OCI-LY1 (cell line): ENCODE measurements at regions not wholly inside any gene's neighbourhood (a gene's known extent, or its start where the extent isn't known, plus 50 kb on each side); places are given as distances from the start of the nearest gene placed in this dataset.

Source experiments
- EZH2 ChIP-seq: fragments of 200-600 bp; sonication (generic), shearing (Covaris generic); IDR thresholded peaks from 2 replicates; pipeline ENCODE4 v1.8.0; 2017; ENCODE audit warnings: borderline replicate concordance, mixed run types, mild to moderate bottlenecking, antibody characterized with exemption, low read length, moderate library complexity, mixed read lengths
- TF ChIP-seq, protein P1 (sequence below): fragments of 200-600 bp; sonication (generic), shearing (Covaris generic); IDR thresholded peaks from 2 replicates; pipeline ENCODE4 v1.5.1; 2017; ENCODE audit warnings: mild to moderate bottlenecking, antibody characterized with exemption, low read length, moderate library complexity, mixed read lengths

DNA sequence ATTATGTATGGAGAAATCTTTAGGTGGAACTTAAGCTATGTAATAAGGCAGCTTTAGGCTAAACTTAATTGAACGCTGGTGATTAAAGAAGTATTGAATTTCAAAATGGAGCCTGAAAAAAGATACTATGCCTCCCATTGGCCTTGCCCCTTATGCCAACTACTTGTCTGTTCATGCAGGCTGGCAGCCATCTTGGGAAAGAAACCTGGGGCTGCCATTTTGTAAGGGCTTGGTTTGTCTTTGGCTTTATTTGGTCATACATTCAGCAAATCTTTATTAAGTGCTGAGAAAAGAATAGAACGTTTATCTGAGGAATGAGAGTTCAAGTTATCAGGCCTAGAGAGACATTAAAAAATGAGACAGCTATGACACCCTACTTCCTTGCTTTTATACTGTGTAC lies 231.3 kb downstream of the KCNE4 start:
- TF ChIP-seq, protein P1, sequence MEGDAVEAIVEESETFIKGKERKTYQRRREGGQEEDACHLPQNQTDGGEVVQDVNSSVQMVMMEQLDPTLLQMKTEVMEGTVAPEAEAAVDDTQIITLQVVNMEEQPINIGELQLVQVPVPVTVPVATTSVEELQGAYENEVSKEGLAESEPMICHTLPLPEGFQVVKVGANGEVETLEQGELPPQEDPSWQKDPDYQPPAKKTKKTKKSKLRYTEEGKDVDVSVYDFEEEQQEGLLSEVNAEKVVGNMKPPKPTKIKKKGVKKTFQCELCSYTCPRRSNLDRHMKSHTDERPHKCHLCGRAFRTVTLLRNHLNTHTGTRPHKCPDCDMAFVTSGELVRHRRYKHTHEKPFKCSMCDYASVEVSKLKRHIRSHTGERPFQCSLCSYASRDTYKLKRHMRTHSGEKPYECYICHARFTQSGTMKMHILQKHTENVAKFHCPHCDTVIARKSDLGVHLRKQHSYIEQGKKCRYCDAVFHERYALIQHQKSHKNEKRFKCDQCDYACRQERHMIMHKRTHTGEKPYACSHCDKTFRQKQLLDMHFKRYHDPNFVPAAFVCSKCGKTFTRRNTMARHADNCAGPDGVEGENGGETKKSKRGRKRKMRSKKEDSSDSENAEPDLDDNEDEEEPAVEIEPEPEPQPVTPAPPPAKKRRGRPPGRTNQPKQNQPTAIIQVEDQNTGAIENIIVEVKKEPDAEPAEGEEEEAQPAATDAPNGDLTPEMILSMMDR, result no peak
- no peak for TF ChIP-seq EZH2
